Brain pericyte (primary cell): ENCODE measurements at regions not wholly inside any gene's neighbourhood (a gene's known extent, or its start where the extent isn't known, plus 50 kb on each side); places are given as distances from the start of the nearest gene placed in this dataset.
"Not testable (repeated sequence)": the region's sequence is repeated elsewhere in the genome, so short reads cannot be mapped to it uniquely, and the experiment has no call there.

Experiments
- DNase-seq: peaks from one replicate; pipeline ENCODE4 v3.0.0-alpha.2; 2012; ENCODE audit warnings: low read depth, low spot score

GRCh38 chr3:24684506-24685023 lies 189.9 kb upstream of the THRB start:
- no peak for DNase-seq

- no peak for DNase-seq
Observed at GRCh38 chr3:24686808-24687207, 192.2 kb upstream of the THRB start.

- DNase-seq = no peak
Observed at GRCh38 chr3:24687671-24688070, 193.0 kb upstream of the THRB start.

- DNase-seq = no peak
Observed at GRCh38 chr3:24688446-24689148, 193.9 kb upstream of the THRB start.

- no peak for DNase-seq
Observed at GRCh38 chr3:24689353-24689752, 194.7 kb upstream of the THRB start.

- no peak for DNase-seq
Observed at GRCh38 chr3:24690777-24691176, 196.1 kb upstream of the THRB start.

GRCh38 chr3:24699078-24699477 lies 204.4 kb upstream of the THRB start:
- not testable (repeated sequence) for DNase-seq

- DNase-seq = no peak
Observed at GRCh38 chr3:24704496-24704895, 209.8 kb upstream of the THRB start.

GRCh38 chr3:24707936-24708335 lies 213.3 kb upstream of the THRB start:
- no peak for DNase-seq

GRCh38 chr3:24709956-24710355 lies 215.3 kb upstream of the THRB start:
- DNase-seq = no peak

- no peak for DNase-seq
Observed at GRCh38 chr3:24713516-24713915, 218.9 kb upstream of the THRB start.

GRCh38 chr3:24714436-24714835 lies 219.8 kb upstream of the THRB start:
- DNase-seq = no peak

GRCh38 chr3:24715171-24715792 lies 220.6 kb upstream of the THRB start:
- no peak for DNase-seq

GRCh38 chr3:24722087-24722486 lies 227.4 kb upstream of the THRB start:
- DNase-seq = no peak

- no peak for DNase-seq
Observed at GRCh38 chr3:24725514-24726255, 231.0 kb upstream of the THRB start.

GRCh38 chr3:24726423-24726822 lies 231.8 kb upstream of the THRB start:
- DNase-seq = no peak

GRCh38 chr3:24730173-24730572 lies 235.5 kb upstream of the THRB start:
- DNase-seq = no peak

- DNase-seq = no peak
Observed at GRCh38 chr3:24734019-24734418, 239.4 kb upstream of the THRB start.

GRCh38 chr3:24736701-24737100 lies 242.1 kb upstream of the THRB start:
- no peak for DNase-seq

- no peak for DNase-seq
Observed at GRCh38 chr3:24740326-24740725, 245.7 kb upstream of the THRB start.

GRCh38 chr3:24741506-24741905 lies 246.9 kb upstream of the THRB start:
- no peak for DNase-seq

- no peak for DNase-seq
Observed at GRCh38 chr3:24748520-24748919, 253.9 kb upstream of the THRB start.

GRCh38 chr3:24751020-24751419 lies 256.4 kb upstream of the THRB start:
- DNase-seq = no peak
